Ishikawa (cell line): ENCODE measurements at regions not wholly inside any gene's neighbourhood (a gene's known extent, or its start where the extent isn't known, plus 50 kb on each side); places are given as distances from the start of the nearest gene placed in this dataset.
A peak's percentile ranks its signal among the peaks of the same experiment; 100 is the strongest.
"Not testable (repeated sequence)": the region's sequence is repeated elsewhere in the genome, so short reads cannot be mapped to it uniquely, and the experiment has no call there.

Source experiments
- CREB1 ChIP-seq: IDR thresholded peaks from 2 replicates; pipeline ENCODE4 v1.6.1; 2012; ENCODE audit warnings: low read depth
- RAD21 ChIP-seq: IDR thresholded peaks from 2 replicates; pipeline ENCODE4 v1.6.1; 2012; ENCODE audit warnings: low read depth
- TAF1 ChIP-seq: IDR thresholded peaks from 2 replicates; pipeline ENCODE4 v1.6.1; 2012; ENCODE audit warnings: low read depth, mild to moderate bottlenecking
- YY1 ChIP-seq: IDR thresholded peaks from 2 replicates; pipeline ENCODE4 v1.6.1; 2012; ENCODE audit warnings: low read depth
- TF ChIP-seq, protein P1 (sequence below): IDR thresholded peaks from 2 replicates; pipeline ENCODE4 v1.6.1; 2012; ENCODE audit warnings: low read depth, mild to moderate bottlenecking
- TF ChIP-seq, protein P2 (sequence below): IDR thresholded peaks from 2 replicates; pipeline ENCODE4 v1.6.1; 2012
- TF ChIP-seq, protein P3 (sequence below): IDR thresholded peaks from 2 replicates; pipeline ENCODE4 v1.6.1; 2012

DNA sequence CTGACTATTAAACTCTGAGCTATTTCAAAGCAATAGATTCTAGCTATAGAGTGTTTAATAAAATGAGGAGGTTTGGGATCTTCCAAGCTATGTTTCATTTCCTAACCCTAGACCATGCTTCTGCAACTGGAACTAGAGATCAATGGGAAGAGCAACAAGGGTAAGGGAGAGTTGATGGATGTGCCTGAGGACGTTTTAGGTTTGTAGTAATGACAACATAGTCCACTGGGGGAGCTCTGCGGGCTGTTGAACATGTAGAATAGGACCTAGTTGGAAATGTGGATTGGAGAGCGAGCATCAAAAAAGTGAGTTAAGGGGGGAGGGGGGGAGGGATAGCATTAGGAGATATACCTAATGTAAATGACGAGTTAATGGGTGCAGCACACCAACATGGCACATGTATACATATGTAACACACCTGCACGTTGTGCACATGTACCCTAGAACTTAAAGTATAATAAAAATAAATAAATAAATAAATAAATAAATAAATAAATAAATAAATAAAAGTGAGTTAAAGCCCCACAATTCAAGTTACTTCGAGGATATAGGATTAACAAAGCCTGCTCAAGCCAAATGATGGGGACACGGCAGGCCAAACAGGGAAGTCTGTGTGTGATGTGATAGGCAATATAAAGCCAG, 165.7 kb upstream of the HES1 start:
- TF ChIP-seq, protein P1, sequence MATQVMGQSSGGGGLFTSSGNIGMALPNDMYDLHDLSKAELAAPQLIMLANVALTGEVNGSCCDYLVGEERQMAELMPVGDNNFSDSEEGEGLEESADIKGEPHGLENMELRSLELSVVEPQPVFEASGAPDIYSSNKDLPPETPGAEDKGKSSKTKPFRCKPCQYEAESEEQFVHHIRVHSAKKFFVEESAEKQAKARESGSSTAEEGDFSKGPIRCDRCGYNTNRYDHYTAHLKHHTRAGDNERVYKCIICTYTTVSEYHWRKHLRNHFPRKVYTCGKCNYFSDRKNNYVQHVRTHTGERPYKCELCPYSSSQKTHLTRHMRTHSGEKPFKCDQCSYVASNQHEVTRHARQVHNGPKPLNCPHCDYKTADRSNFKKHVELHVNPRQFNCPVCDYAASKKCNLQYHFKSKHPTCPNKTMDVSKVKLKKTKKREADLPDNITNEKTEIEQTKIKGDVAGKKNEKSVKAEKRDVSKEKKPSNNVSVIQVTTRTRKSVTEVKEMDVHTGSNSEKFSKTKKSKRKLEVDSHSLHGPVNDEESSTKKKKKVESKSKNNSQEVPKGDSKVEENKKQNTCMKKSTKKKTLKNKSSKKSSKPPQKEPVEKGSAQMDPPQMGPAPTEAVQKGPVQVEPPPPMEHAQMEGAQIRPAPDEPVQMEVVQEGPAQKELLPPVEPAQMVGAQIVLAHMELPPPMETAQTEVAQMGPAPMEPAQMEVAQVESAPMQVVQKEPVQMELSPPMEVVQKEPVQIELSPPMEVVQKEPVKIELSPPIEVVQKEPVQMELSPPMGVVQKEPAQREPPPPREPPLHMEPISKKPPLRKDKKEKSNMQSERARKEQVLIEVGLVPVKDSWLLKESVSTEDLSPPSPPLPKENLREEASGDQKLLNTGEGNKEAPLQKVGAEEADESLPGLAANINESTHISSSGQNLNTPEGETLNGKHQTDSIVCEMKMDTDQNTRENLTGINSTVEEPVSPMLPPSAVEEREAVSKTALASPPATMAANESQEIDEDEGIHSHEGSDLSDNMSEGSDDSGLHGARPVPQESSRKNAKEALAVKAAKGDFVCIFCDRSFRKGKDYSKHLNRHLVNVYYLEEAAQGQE = not testable (repeated sequence)
- not testable (repeated sequence) for TF ChIP-seq TAF1, CREB1, YY1
- TF ChIP-seq, protein P2, sequence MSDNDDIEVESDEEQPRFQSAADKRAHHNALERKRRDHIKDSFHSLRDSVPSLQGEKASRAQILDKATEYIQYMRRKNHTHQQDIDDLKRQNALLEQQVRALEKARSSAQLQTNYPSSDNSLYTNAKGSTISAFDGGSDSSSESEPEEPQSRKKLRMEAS = not testable (repeated sequence)
- peak; percentile 56 for TF ChIP-seq RAD21
- TF ChIP-seq, protein P3, sequence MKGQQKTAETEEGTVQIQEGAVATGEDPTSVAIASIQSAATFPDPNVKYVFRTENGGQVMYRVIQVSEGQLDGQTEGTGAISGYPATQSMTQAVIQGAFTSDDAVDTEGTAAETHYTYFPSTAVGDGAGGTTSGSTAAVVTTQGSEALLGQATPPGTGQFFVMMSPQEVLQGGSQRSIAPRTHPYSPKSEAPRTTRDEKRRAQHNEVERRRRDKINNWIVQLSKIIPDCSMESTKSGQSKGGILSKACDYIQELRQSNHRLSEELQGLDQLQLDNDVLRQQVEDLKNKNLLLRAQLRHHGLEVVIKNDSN = not testable (repeated sequence)
